HL-60 (cell line): ENCODE measurements at regions not wholly inside any gene's neighbourhood (a gene's known extent, or its start where the extent isn't known, plus 50 kb on each side); places are given as distances from the start of the nearest gene placed in this dataset.

ENCODE experiments used
- CTCF ChIP-seq: IDR thresholded peaks from one replicate; pipeline ENCODE4 v1.5.1; 2011; ENCODE audit warnings: low read length, control low read depth, inconsistent platforms; ENCODE audit not compliant: insufficient read depth
- POLR2AphosphoS5 ChIP-seq: IDR thresholded peaks from 2 replicates; pipeline ENCODE4 v1.6.1; 2012; ENCODE audit warnings: low read depth
- REST ChIP-seq: IDR thresholded peaks from 2 replicates; pipeline ENCODE4 v1.6.1; 2012; ENCODE audit warnings: low read depth; ENCODE audit not compliant: insufficient replicate concordance
- SPI1 ChIP-seq: IDR thresholded peaks from 2 replicates; pipeline ENCODE4 v1.6.1; 2012; ENCODE audit warnings: low read depth, mild to moderate bottlenecking, borderline replicate concordance

GRCh38 chr12:4137015-4137414 is 136.5 kb upstream of the CCND2 start:
- TF ChIP-seq CTCF (no peak), REST (no peak), SPI1 (no peak), POLR2AphosphoS5 (no peak)
